Right lobe of liver (tissue), 6 donors: ENCODE measurements at regions not wholly inside any gene's neighbourhood (a gene's known extent, or its start where the extent isn't known, plus 50 kb on each side); places are given as distances from the start of the nearest gene placed in this dataset.

Source experiments
- ATAC-seq, 4 donors: fragments of 200-7000 bp; cut with Tn5 transposase; one replicate each; pipeline ENCODE4 v1.9.1; 2020; ENCODE audit warnings: mild to moderate bottlenecking in 4 of 4, moderate library complexity in 4 of 4
- DNase-seq, 3 donors: peaks; one replicate each; pipeline ENCODE4 v3.0.0-alpha.2; 2020
- H3K27ac ChIP-seq, 3 donors: fragments of 200-600 bp; one replicate each; pipeline ENCODE4 v1.8.0; 2022
- H3K27me3 ChIP-seq, 2 donors: fragments of 200-600 bp; one replicate each; pipeline ENCODE4 v1.8.0; 2022
- H3K36me3 ChIP-seq, 4 donors: fragments of 200-600 bp; sonication (generic) in 1 of 4; one replicate each; pipeline versions ENCODE4 v1.5.1 to v1.8.0; 2017 to 2022; ENCODE audit warnings: control low read depth in 1 of 4
- H3K4me1 ChIP-seq, 4 donors: fragments of 200-600 bp; sonication (generic) in 1 of 4; one replicate each; pipeline versions ENCODE4 v1.5.1 to v1.8.0; 2017 to 2022; ENCODE audit warnings: control low read depth in 1 of 4
- H3K4me3 ChIP-seq, 3 donors: fragments of 200-600 bp; one replicate each; pipeline ENCODE4 v1.8.0; 2022
- H3K9me3 ChIP-seq, 4 donors: fragments of 200-600 bp; sonication (generic) in 1 of 4; one replicate each; pipeline versions ENCODE4 v1.5.1 to v1.8.0; 2017 to 2022; ENCODE audit warnings: control low read depth in 1 of 4
- CTCF ChIP-seq, 4 donors: fragments of 200-600 bp in 3 of 4; fragments of 450-650 bp in 1 of 4; IDR thresholded peaks; one replicate each; pipeline versions ENCODE4 v1.5.1 to v1.8.0; 2016 to 2022; ENCODE audit warnings: antibody characterized with exemption in 4 of 4, mild to moderate bottlenecking in 2 of 4
- POLR2A ChIP-seq: fragments of 450-650 bp; IDR thresholded peaks from one replicate; pipeline ENCODE4 v1.6.1; 2017; ENCODE audit warnings: antibody characterized with exemption, mild to moderate bottlenecking
- WGBS: methylation state at CpG from one replicate; pipeline ENCODE4 v1.1.6; 2018; ENCODE audit warnings: low coverage, low lambda C conversion rate; ENCODE audit not compliant: insufficient coverage; ENCODE audit errors: missing lambda C conversion rate; 5-methylcytosine and 5-hydroxymethylcytosine counted together
- intact Hi-C, 2 donors: fragments of 100-400 bp; cut with DNase I; formaldehyde crosslinking; loops; one replicate each; pipeline versions ENCODE4 v1.11.2 to v1.14.1; 2022
- donor health status: DM: no; HTN: yes; CAD: no.
- donor health status: DM: no; HTN: no; CAD: no.
- donor health status: DM: no; HTN: no; CAD: no.
- donor health status: DM: no; HTN: yes; CAD: no.
- donor health status: DM: no; HTN: yes; CAD: no.

- DNase-seq (no peak), ATAC-seq (no peak)
- intact Hi-C loops, result no loop called here
- Histone ChIP-seq H3K27ac (no peak overlapping the region), H3K36me3 (no peaks in the 10 kb centered on the region), H3K4me3 (no peak overlapping the region), H3K27me3 (no peaks in the 10 kb centered on the region), H3K9me3 (no peaks in the 10 kb centered on the region), H3K4me1 (no peaks in the 10 kb centered on the region)
- WGBS, result 68% methylated on average over 2 of the region's 8 CpGs
- no peak for TF ChIP-seq POLR2A
- TF ChIP-seq CTCF (IDR thresholded peaks at IDR 0.05), result no peak
These were observed 931.2 kb upstream of the B3GALT2 start for GRCh38 chr1:194117582-194117981.

- no peak overlapping the region for H3K4me3 ChIP-seq
- TF ChIP-seq CTCF (IDR thresholded peaks at IDR 0.05), result no peak
- TF ChIP-seq POLR2A, result no peak
- H3K36me3 ChIP-seq, result no peaks in the 10 kb centered on the region
- WGBS, result 50% methylated on average over 1 of the region's 3 CpGs
- ATAC-seq (peak in 1 of 4 donors; percentile 20), DNase-seq (no peak)
- H3K27ac ChIP-seq, result no peak overlapping the region
- no peaks in the 10 kb centered on the region for H3K27me3 ChIP-seq
- intact Hi-C loops, result no loop called here
- H3K9me3 ChIP-seq, result no peaks in the 10 kb centered on the region
- no peaks in the 10 kb centered on the region for H3K4me1 ChIP-seq
These were observed 927.9 kb upstream of the B3GALT2 start for GRCh38 chr1:194114288-194114687.

GRCh38 chr1:194105381-194105780, 919.0 kb upstream of the B3GALT2 start:
- Histone ChIP-seq H3K36me3 (no peaks in the 10 kb centered on the region), H3K4me3 (no peak overlapping the region), H3K9me3 (no peaks in the 10 kb centered on the region), H3K4me1 (no peaks in the 10 kb centered on the region), H3K27ac (no peak overlapping the region), H3K27me3 (no peaks in the 10 kb centered on the region)
- DNase-seq (no peak), ATAC-seq (no peak)
- 100% methylated on average over 2 of the region's 2 CpGs for WGBS
- no peak for TF ChIP-seq POLR2A
- TF ChIP-seq CTCF (IDR thresholded peaks at IDR 0.05), result no peak
- intact Hi-C loops, result no loop called here

- intact Hi-C loops, result no loop called here
- H3K4me1 ChIP-seq, result no peaks in the 10 kb centered on the region
- H3K27me3 ChIP-seq, result no peaks in the 10 kb centered on the region
- no peak overlapping the region for H3K4me3 ChIP-seq
- ATAC-seq (peak in 2 of 4 donors; percentile 41 to 75), DNase-seq (peak in 2 of 3 donors; percentile 51)
- no peaks in the 10 kb centered on the region for H3K9me3 ChIP-seq
- no peak for TF ChIP-seq CTCF (IDR thresholded peaks at IDR 0.05)
- no CpG with 5 or more reads among the region's 2 CpGs for WGBS
- no peaks in the 10 kb centered on the region for H3K36me3 ChIP-seq
- H3K27ac ChIP-seq, result no peak overlapping the region
These were observed 917.9 kb upstream of the B3GALT2 start for GRCh38 chr1:194104247-194104844.
